ENCODE measurements at regions not wholly inside any gene's neighbourhood (a gene's known extent, or its start where the extent isn't known, plus 50 kb on each side); places are given as distances from the start of the nearest gene placed in this dataset.

GRCh38 chr3:31091748-31092147 is 197.3 kb upstream of the GADL1 start:
- ChIA-PET POLR2A (no interaction called here), CTCF (interaction anchor here (1.1 to 5.3 kb wide), 2 partner anchors 13 to 18 kb away, joined by 4 to 13 read pairs; no protein-coding TSS in a partner anchor)
- no peak for DNase-seq (ENCODE audit: extremely low spot score)
- TF ChIP-seq, protein P1, sequence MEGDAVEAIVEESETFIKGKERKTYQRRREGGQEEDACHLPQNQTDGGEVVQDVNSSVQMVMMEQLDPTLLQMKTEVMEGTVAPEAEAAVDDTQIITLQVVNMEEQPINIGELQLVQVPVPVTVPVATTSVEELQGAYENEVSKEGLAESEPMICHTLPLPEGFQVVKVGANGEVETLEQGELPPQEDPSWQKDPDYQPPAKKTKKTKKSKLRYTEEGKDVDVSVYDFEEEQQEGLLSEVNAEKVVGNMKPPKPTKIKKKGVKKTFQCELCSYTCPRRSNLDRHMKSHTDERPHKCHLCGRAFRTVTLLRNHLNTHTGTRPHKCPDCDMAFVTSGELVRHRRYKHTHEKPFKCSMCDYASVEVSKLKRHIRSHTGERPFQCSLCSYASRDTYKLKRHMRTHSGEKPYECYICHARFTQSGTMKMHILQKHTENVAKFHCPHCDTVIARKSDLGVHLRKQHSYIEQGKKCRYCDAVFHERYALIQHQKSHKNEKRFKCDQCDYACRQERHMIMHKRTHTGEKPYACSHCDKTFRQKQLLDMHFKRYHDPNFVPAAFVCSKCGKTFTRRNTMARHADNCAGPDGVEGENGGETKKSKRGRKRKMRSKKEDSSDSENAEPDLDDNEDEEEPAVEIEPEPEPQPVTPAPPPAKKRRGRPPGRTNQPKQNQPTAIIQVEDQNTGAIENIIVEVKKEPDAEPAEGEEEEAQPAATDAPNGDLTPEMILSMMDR (IDR thresholded peaks at IDR 0.05; ENCODE audit: control extremely low read depth, extremely low read depth, low read depth, missing control alignments) = no peak

DNA sequence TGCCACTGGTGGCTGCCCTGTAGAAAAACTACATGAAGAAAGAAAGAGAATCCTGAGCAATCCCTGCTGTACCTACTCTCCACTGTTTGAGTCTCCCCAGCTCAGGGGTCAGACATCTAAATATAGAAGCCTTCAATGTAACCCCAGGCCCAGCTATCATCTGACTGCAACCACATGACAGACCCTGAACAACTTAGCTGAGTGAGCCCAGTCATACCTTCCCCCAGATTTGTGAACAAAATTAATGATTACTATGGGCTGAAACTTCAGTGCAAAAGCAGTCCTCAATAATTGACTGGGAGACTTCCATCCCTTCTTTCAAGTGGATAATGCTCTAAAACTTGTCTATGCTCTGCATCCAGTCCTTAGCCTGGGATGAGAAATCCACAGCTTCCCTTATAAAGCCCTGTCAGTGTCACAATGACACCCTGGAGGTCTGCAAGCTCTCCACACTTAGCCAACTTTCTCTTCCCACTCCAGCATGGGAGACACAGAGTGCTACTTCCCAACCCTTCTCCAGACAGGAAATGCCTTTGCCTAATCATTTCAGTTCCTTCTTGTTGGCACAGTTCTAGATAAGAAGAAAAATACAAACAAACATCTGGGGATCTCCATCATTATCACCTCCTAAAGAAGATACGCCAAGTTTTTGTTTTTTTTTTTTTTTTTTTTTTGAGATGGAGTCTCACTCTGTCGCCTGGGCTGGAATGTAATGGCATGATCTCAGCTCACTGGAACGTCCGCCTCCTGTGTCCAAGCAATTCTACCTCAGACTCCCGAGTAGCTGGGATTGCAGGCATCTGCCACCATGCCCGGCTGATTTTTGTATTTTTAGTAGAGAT is 198.5 kb upstream of the GADL1 start:
- CTCF ChIA-PET = interaction anchor here (0.7 to 5.3 kb wide), 4 partner anchors 12 to 19 kb away, joined by 3 to 13 read pairs (median 4); no protein-coding TSS in a partner anchor
- TF ChIP-seq, protein P1 (IDR thresholded peaks at IDR 0.05; ENCODE audit: control extremely low read depth, extremely low read depth, low read depth, missing control alignments) = no peak
- no peak for DNase-seq (ENCODE audit: extremely low spot score)
- POLR2A ChIA-PET = no interaction called here

DNA sequence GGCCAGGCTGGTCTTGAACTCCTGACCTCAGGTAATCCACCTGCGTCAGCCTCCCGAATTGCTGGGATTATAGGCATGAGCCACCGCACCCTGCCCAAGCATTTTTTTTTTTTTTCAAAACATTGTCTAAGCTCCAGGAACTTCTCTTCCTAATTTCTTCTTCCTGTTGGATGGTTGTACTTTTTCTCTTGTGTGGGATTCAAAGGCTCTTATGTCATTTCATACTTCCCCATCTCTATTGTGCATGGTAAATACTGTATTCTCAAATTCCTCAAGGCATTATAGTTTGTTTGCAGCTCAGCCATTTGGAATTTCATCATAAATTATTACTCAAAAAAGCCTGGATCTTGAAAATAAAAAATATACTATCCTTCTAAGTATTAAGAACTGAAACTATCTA is 199.1 kb upstream of the GADL1 start:
- CTCF ChIA-PET = interaction anchor here (1.7 to 5.3 kb wide), 2 partner anchors 14 to 16 kb away, joined by 4 to 13 read pairs; no protein-coding TSS in a partner anchor
- no peak for DNase-seq (ENCODE audit: extremely low spot score)
- POLR2A ChIA-PET = interaction anchor here (0.5 kb wide), 1 partner anchor 154 kb away, joined by 4 read pairs; no protein-coding TSS in a partner anchor
- TF ChIP-seq, protein P1 (IDR thresholded peaks at IDR 0.05; ENCODE audit: control extremely low read depth, extremely low read depth, low read depth, missing control alignments) = no peak

GRCh38 chr3:31094048-31094447 is 199.6 kb upstream of the GADL1 start:
- POLR2A ChIA-PET = interaction anchor here (0.5 kb wide), 1 partner anchor 154 kb away, joined by 4 read pairs; no protein-coding TSS in a partner anchor

DNA sequence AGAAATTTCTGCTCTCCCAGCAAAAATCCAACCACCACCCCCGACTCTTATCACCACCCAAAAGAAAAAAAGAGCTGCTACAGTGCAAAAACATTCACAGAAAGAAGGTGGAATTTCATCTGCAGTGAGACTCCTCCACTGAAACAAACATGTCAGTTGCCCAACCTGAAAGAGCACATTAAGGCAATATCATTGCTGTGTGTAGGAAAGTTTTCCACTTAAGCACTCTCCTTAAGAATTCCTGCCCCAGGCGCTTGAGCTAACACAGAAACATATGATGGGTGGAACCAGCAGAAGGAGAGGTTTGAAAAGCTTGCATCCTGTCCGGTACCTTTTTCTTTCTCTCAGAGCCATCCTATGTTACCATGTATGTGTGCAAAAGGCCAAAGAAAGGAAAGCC is 200.8 kb upstream of the GADL1 start:
- DNase-seq (ENCODE audit: extremely low spot score) = no peak
- POLR2A ChIA-PET = no interaction called here
- CTCF ChIA-PET = interaction anchor here (1.2 to 2.0 kb wide), 7 partner anchors 8 to 25 kb away, joined by 3 to 6 read pairs (median 4); no protein-coding TSS in a partner anchor
- TF ChIP-seq, protein P1 (IDR thresholded peaks at IDR 0.05; ENCODE audit: control extremely low read depth, extremely low read depth, low read depth, missing control alignments) = no peak

More at GRCh38 chr3:31094048-31094447, 199.6 kb upstream of the GADL1 start:
- no peak for DNase-seq (ENCODE audit: extremely low spot score)
- TF ChIP-seq, protein P1 (IDR thresholded peaks at IDR 0.05; ENCODE audit: control extremely low read depth, extremely low read depth, low read depth, missing control alignments) = no peak
- CTCF ChIA-PET = interaction anchor here (1.7 to 5.3 kb wide), 3 partner anchors 15 to 17 kb away, joined by 4 to 13 read pairs (median 5); no protein-coding TSS in a partner anchor

- TF ChIP-seq, protein P1 (IDR thresholded peaks at IDR 0.05; ENCODE audit: control extremely low read depth, extremely low read depth, low read depth, missing control alignments) = no peak
- ChIA-PET POLR2A (no interaction called here), CTCF (interaction anchor here (1.6 to 2.0 kb wide), 4 partner anchors 8 to 18 kb away, joined by 3 to 6 read pairs (median 4); no protein-coding TSS in a partner anchor)
- no peak for DNase-seq (ENCODE audit: extremely low spot score)
These were observed 202.4 kb upstream of the GADL1 start for GRCh38 chr3:31096661-31097395.
